ENCODE measurements at regions not wholly inside any gene's neighbourhood (a gene's known extent, or its start where the extent isn't known, plus 50 kb on each side); places are given as distances from the start of the nearest gene placed in this dataset.
"Not testable (repeated sequence)": the region's sequence is repeated elsewhere in the genome, so short reads cannot be mapped to it uniquely, and the experiment has no call there.

DNA sequence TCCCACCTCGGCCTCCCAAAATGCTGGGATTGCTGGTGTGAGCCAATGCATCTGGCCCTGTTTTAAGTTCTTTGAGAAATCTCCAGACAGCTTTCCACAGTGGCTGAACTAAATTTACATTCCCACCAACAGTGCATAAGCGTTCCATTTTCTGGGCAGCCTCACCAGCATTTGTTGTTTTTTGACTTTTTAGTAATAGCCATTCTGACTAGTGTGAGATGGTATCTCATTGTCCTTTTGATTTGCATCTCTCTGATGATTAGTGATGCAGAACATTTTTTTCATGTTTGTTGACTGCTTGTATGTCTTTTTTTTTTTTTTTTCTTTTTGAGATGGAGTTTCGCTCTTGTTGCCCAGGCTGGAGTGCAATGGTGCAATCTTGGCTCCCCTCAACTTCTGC, 117.4 kb upstream of the TBX3 start:
- not testable (repeated sequence) for TF ChIP-seq EZH2 (IDR thresholded peaks at IDR 0.05; ENCODE audit: insufficient read depth, poor library complexity, severe bottlenecking); EZH2phosphoT487 (IDR thresholded peaks at IDR 0.05; ENCODE audit: insufficient read depth, low read depth)

Data from GM23248 (cell line).